Loucy (cell line): ENCODE measurements at regions not wholly inside any gene's neighbourhood (a gene's known extent, or its start where the extent isn't known, plus 50 kb on each side); places are given as distances from the start of the nearest gene placed in this dataset.

Source experiments
- EZH2phosphoT487 ChIP-seq: fragments of 200-600 bp; IDR thresholded peaks from 2 replicates; pipeline ENCODE4 v1.6.1; 2018; ENCODE audit warnings: antibody characterized with exemption, mild to moderate bottlenecking, moderate library complexity, borderline replicate concordance
- TF ChIP-seq, protein P1 (sequence below): fragments of 200-600 bp; sonication (generic); conservative IDR thresholded peaks from 2 replicates; pipeline ENCODE4 v1.5.1; 2014; ENCODE audit warnings: mild to moderate bottlenecking, antibody characterized with exemption, low read length

DNA sequence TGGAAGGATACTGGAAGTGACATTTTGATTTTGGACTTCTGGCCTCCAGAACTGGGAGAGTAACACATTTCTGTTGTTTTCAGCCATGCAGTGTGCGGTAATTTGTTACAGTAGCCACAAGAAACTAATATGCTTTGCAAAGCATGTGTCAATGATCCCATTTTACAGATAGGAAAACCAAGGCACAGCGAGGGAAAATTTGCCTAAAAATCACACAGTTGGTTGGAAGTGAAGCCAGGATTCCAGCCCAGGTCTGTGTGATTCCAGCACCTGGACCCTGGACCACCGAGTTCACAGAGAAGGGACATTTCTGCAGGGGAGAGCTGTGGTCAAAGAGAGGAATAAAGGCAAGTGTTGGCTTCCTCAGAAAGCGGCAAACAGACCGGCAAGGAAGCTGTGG lies 106.7 kb upstream of the MED13L start:
- TF ChIP-seq, protein P1, sequence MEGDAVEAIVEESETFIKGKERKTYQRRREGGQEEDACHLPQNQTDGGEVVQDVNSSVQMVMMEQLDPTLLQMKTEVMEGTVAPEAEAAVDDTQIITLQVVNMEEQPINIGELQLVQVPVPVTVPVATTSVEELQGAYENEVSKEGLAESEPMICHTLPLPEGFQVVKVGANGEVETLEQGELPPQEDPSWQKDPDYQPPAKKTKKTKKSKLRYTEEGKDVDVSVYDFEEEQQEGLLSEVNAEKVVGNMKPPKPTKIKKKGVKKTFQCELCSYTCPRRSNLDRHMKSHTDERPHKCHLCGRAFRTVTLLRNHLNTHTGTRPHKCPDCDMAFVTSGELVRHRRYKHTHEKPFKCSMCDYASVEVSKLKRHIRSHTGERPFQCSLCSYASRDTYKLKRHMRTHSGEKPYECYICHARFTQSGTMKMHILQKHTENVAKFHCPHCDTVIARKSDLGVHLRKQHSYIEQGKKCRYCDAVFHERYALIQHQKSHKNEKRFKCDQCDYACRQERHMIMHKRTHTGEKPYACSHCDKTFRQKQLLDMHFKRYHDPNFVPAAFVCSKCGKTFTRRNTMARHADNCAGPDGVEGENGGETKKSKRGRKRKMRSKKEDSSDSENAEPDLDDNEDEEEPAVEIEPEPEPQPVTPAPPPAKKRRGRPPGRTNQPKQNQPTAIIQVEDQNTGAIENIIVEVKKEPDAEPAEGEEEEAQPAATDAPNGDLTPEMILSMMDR = no peak
- TF ChIP-seq EZH2phosphoT487 = no peak
